Right ventricle myocardium superior (tissue), 1 donor: ENCODE measurements at regions not wholly inside any gene's neighbourhood (a gene's known extent, or its start where the extent isn't known, plus 50 kb on each side); places are given as distances from the start of the nearest gene placed in this dataset.

Experiments used
- ATAC-seq: fragments of 200-7000 bp; cut with Tn5 transposase; one replicate; pipeline ENCODE4 v1.9.1; 2020; ENCODE audit warnings: mild to moderate bottlenecking; ENCODE audit not compliant: poor library complexity
- DNase-seq: peaks from one replicate; pipeline ENCODE4 v3.0.0-alpha.2; 2020
- intact Hi-C: fragments of 100-400 bp; cut with DNase I; formaldehyde crosslinking; loops from one replicate; pipeline ENCODE4 v1.11.2; 2022
- donor health status: DM: no; HTN: yes; CAD: no; lungs with severe emphysema.

DNA sequence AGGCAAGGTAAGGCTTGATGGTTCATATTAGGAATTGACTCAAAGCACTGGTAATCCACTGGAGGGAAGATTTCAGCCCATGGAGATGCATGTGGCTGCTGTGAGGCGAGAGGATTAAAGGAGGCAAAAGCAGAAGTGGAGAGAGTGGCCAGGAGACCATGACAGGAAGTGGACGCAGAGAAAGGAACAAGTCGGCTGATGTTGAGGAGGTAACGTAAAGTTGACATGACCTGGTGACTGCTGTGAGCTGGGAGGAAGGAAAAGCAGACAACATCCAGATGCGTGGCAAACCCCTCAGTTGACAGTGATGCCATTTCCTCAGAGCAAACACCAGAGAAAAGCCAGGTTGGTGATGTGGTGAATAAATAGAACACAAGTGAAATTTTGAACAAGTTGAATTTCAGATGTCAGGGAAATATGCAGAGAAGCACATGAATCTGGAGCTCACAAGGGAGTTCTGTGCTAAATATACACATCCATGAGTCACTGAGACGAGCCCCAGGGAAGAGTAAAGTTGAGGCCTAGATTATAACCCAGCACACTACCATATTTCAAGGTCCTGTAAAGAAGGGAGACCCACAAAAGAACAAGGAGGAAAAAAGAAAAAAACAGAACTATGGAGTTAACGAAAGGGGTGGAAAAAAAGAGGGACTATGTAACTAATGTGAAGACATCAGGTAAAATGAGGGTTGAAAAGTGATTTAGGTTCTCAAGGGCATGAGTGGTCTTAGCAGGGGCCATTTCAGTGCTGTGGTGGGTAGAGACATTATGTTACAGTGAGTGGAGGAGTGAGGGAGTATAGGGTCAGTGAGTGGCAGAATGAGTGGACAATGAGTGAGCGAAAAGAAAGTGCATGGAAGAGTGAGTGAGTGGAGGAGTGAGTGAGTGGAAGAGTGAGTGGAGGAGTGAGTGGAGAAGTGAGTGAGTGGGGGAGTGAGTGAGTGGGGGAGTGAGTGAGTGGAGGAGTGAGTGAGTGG lies 61.6 kb upstream of the GZMB start:
- intact Hi-C loops: no loop called here
- ATAC-seq: no peak
- no peak for DNase-seq

DNA sequence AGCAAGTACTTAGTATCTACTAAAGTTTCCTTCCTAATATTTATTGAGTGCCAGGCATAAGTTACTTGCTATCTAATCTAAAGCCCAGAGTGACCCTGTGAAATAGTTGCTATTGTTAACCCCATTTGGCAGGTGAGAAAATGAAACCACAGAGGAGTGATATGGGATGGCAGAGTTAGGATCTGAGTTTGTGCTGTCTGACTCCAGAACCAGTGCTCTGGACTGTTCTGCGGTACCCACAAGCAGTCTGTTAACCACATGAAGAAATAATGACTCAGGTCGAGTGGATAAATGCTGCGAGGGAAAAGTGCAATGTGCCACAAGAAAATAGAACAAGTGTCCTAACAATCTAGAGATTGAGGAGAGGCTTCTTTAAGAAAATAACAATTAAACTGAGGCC lies 60.7 kb upstream of the GZMB start:
- intact Hi-C loops: no loop called here
- DNase-seq: no peak
- no peak for ATAC-seq

DNA sequence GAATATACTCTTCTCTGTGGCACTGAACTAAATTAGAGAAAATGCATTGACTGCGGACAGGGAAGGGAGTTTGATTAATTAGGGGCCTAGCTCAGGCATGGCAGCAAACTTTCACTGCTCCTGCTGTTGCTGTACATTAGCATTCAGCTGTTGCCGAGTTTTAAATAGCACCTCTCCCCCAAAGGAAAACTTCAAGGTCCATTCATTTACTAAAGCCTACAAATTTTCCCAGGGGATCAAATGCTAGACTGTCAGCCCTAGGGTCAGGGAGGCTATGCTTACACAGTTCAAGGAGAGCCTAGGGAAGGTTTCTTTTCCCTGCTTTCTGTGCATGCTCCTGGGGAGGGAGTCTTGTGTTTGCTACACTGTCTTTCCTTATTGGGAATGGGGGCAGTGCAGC lies 60.0 kb upstream of the GZMB start:
- ATAC-seq (no peak), DNase-seq (no peak)
- intact Hi-C loops: no loop called here

DNA sequence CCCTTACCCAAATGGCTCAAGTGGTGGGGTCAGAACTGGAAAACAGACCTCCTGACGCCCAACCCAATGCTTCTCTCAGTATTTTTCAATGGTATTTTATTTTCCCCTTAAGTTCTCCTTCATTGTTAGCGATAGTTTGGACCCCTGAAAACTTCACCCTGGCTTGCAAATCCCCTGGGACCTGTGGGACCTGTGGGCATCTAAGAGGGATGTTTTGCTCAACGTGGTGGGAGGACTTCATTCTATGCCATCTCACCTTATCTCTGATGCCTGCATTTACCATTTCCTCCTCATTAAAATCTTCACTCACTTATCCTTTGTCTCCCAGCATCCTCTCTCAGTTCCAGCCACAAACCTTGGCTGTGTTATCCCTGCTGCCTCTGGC lies 59.4 kb upstream of the GZMB start:
- DNase-seq: no peak
- intact Hi-C loops: no loop called here
- no peak for ATAC-seq

DNA sequence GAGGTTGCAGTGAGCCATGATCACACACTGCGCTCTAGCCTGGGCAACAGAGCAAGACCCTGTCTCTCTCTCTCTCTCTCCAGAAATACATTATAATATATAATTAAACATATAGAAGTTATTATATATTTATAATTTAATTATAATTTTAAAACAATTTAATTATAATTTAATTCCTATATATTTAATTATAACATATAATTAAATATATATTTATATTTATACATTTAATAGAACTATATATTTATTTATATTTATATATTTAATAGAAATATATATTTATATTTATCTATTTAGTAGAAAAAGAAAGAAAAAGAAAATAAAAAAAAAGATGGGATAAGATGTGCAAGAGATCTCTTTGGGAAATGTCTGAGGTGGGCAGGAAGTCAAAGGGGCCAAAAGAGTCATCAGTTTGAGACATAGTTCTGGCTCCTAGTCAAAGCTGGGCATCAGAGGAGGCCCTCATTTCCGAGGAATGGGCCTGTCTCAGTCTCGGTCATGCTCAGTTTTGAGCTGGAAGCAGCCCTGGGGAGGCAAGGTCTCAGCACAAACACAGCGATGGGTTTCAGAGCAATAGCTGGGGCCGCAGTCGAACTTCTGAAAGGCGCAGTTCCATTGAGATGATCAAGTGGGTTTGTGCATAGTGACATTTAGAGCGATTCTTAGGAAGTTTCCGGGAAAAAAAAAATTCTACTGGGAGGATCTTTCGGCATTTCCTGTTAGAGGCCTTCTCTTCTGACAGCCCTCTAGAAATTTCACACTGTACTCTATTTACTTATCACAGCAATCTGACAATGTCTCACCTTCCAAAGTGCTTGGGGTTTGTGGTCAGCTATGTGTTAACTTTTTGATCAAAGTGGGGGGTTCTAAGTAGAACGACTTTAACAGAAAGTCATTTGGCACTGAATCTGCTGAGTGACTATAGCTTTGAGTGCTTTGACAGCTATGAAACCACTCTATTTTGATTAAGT lies 58.7 kb upstream of the GZMB start:
- intact Hi-C loops: no loop called here
- DNase-seq (no peak), ATAC-seq (no peak)

DNA sequence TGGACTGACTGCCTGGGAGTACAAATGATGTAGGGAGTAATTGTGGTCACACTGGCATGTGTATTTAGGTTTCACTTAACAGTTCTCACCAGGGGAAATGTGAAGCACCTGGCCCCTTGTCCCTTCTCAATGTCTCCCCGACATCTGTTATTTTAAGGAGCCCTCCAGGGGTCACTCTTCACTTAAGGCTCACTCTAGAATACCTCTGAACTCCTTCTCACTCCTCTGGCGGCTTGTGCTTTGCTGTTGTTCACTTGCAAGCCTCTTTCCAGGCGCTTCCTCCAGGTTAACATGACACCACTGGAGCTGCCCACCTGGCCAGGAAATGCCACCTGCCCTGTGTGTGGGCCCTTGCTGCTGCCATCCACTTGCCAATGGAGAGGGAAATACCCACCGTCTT lies 56.5 kb upstream of the GZMB start:
- DNase-seq (no peak), ATAC-seq (no peak)
- intact Hi-C loops: no loop called here

DNA sequence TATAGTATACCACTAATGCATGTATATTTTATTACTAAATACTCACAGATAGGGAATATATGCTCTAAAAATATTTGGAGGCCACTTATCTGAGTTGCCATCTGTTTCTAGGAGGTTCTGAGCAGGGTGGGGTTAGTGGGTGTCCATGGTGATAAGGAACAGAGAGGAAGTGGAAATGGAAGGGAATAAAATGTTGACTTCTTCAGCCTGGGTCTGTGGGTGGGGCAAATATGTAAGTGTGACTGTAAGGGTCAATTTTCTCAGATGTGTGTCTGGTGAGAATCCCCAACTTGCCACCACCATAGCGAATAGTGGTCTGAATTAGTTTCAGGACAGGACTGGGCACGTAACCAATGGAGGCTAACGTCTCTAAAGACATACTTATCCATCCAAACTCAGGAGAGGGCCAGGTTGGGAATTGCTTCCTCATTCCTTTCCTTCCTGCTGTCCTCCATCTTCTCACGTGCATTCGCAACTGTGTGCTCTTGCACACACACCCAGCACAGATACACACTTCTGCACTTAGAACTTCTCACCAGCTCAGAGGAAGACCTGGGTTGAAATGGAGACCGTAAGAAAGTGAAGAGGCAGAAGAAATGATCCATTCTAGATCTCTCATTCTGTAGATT lies 54.2 kb upstream of the GZMB start:
- DNase-seq (no peak), ATAC-seq (no peak)
- intact Hi-C loops: no loop called here
